HEK293 (cell line): ENCODE measurements at regions not wholly inside any gene's neighbourhood (a gene's known extent, or its start where the extent isn't known, plus 50 kb on each side); places are given as distances from the start of the nearest gene placed in this dataset.

Experiments used
- CTCF ChIP-seq: fragments of 450-650 bp; formaldehyde crosslinking; IDR thresholded peaks from 2 replicates; pipeline ENCODE4 v1.5.1; 2016; ENCODE audit warnings: missing biosample characterization, missing genetic modification characterization
- ELK4 ChIP-seq: IDR thresholded peaks from 2 replicates; pipeline ENCODE4 v1.6.1; 2011; ENCODE audit warnings: mild to moderate bottlenecking, low read depth, low read length, borderline replicate concordance
- HOXC10 ChIP-seq: sonication (generic); formaldehyde crosslinking; IDR thresholded peaks from 2 replicates; pipeline ENCODE4 v1.8.1; 2023; ENCODE audit warnings: mild to moderate bottlenecking, missing genetic modification reagents
- SALL2 ChIP-seq: fragments of 450-650 bp; formaldehyde crosslinking; IDR thresholded peaks from 2 replicates; pipeline ENCODE4 v1.5.0; 2017; ENCODE audit warnings: missing biosample characterization, mild to moderate bottlenecking, missing genetic modification characterization, borderline replicate concordance
- SETDB1 ChIP-seq: IDR thresholded peaks from one replicate; pipeline ENCODE4 v1.6.1; 2017; ENCODE audit warnings: mild to moderate bottlenecking, low read length, moderate library complexity, mixed read lengths; ENCODE audit not compliant: insufficient read length
- TCF7L2 ChIP-seq: IDR thresholded peaks from 2 replicates; pipeline ENCODE4 v1.6.1; 2011; ENCODE audit warnings: low read depth, mild to moderate bottlenecking, inconsistent platforms, low read length, moderate library complexity, borderline replicate concordance
- ZFP37 ChIP-seq: fragments of 450-650 bp; formaldehyde crosslinking; IDR thresholded peaks from 2 replicates; pipeline ENCODE4 v1.5.1; 2016; ENCODE audit warnings: missing biosample characterization, missing genetic modification characterization
- ZNF214 ChIP-seq: fragments of 450-650 bp; formaldehyde crosslinking; IDR thresholded peaks from 2 replicates; pipeline ENCODE4 v1.5.1; 2017; ENCODE audit warnings: missing biosample characterization, mild to moderate bottlenecking, missing genetic modification characterization, borderline replicate concordance
- ZNF274 ChIP-seq, 2 experiments: fragments of 200-500 bp in 1 of 2; fragments of 450-650 bp in 1 of 2; sonication (Bioruptor generic) in 1 of 2; formaldehyde crosslinking in 1 of 2; IDR thresholded peaks; 2 replicates each; pipeline versions ENCODE4 v1.5.1 to v1.6.1; 2014 to 2016; ENCODE audit warnings: borderline replicate concordance in 1 of 2, inconsistent platforms in 1 of 2, low read length in 1 of 2, missing biosample characterization in 1 of 2, missing genetic modification characterization in 1 of 2
- ZNF416 ChIP-seq: fragments of 450-650 bp; formaldehyde crosslinking; IDR thresholded peaks from 2 replicates; pipeline ENCODE4 v1.5.1; 2016; ENCODE audit warnings: missing biosample characterization, missing genetic modification characterization
- ZNF624 ChIP-seq: fragments of 450-650 bp; formaldehyde crosslinking; IDR thresholded peaks from 2 replicates; pipeline ENCODE4 v1.5.1; 2017; ENCODE audit warnings: missing biosample characterization, missing genetic modification characterization
- ZNF768 ChIP-seq: fragments of 450-650 bp; formaldehyde crosslinking; IDR thresholded peaks from 2 replicates; pipeline ENCODE4 v1.5.1; 2018; ENCODE audit warnings: missing biosample characterization, mild to moderate bottlenecking, missing genetic modification characterization

GRCh38 chr7:124120911-124121310, 88.0 kb upstream of the TMEM229A start:
- TF ChIP-seq SALL2 (tag by site-specific recombination) (no peak), CTCF (tag by site-specific recombination) (no peak), ELK4 (no peak), SETDB1 (no peak), HOXC10 (CRISPR knock-in tag) (no peak), ZNF274 (IDR thresholded peaks at IDR 0.05; ENCODE audit: low read length) (no peak), ZNF274 (tag by site-specific recombination; IDR thresholded peaks at IDR 0.05; ENCODE audit: borderline replicate concordance) (no peak), ZFP37 (tag by site-specific recombination) (no peak), ZNF416 (tag by site-specific recombination) (no peak), TCF7L2 (no peak), ZNF768 (tag by site-specific recombination) (no peak), ZNF624 (tag by site-specific recombination) (no peak), ZNF214 (tag by site-specific recombination) (no peak)
